CD4-positive, alpha-beta T cell (primary cell): ENCODE measurements at regions not wholly inside any gene's neighbourhood (a gene's known extent, or its start where the extent isn't known, plus 50 kb on each side); places are given as distances from the start of the nearest gene placed in this dataset.

ENCODE experiments used
- ATAC-seq: fragments of 200-7000 bp; cut with Tn5 transposase; one replicate; pipeline ENCODE4 v1.10.0; 2022; ENCODE audit warnings: mild to moderate bottlenecking; ENCODE audit not compliant: poor library complexity
- CTCF ChIA-PET: fragments of 350-600 bp; sonication (Branson Sonifier 250); formaldehyde crosslinking; loops from one replicate; lab custom pipeline; 2021; ENCODE audit warnings: antibody characterized with exemption, inconsistent platforms; lab: Charles Lee
- POLR2A ChIA-PET: fragments of 350-600 bp; sonication (Branson Sonifier 250); formaldehyde crosslinking; loops from one replicate; lab custom pipeline; 2021; ENCODE audit warnings: antibody characterized with exemption, inconsistent platforms; lab: Charles Lee
- DNase-seq, 14 experiments: peaks; one replicate each; pipeline ENCODE4 v3.0.0-alpha.2; 2013 to 2020; ENCODE audit warnings: mixed read lengths in 2 of 14
- H3K27ac ChIP-seq, 2 donors: one replicate each; pipeline versions ENCODE4 v1.5.1 to v1.7.0; 2013; ENCODE audit warnings: low read length in 2 of 2, low read depth in 1 of 2, mild to moderate bottlenecking in 1 of 2
- H3K27me3 ChIP-seq, 2 experiments: 1 replicate in 1 of 2; 2 replicates in 1 of 2; pipeline versions ENCODE4 v1.6.1 to v1.7.0; 2013; ENCODE audit warnings: low read length in 2 of 2, control low read depth in 1 of 2, mild to moderate bottlenecking in 1 of 2, moderate library complexity in 1 of 2; ENCODE audit not compliant: insufficient read depth in 2 of 2, control insufficient read depth in 1 of 2
- H3K36me3 ChIP-seq: one replicate; pipeline ENCODE4 v1.6.1; 2013; ENCODE audit warnings: low read length, control low read depth; ENCODE audit not compliant: insufficient read depth
- H3K4me1 ChIP-seq: one replicate; pipeline ENCODE4 v1.6.1; 2013; ENCODE audit warnings: low read length, control low read depth; ENCODE audit not compliant: insufficient read depth
- H3K4me3 ChIP-seq: one replicate; pipeline ENCODE4 v1.5.1; 2013; ENCODE audit warnings: mild to moderate bottlenecking, low read length, moderate library complexity
- H3K9me3 ChIP-seq, 2 experiments: 1 replicate in 1 of 2; 2 replicates in 1 of 2; pipeline versions ENCODE4 v1.6.1 to v1.7.0; 2013; ENCODE audit warnings: low read length in 2 of 2, mild to moderate bottlenecking in 2 of 2, control low read depth in 1 of 2, moderate library complexity in 1 of 2; ENCODE audit not compliant: control insufficient read depth in 1 of 2, insufficient read depth in 1 of 2
- H3K27ac Mint-ChIP-seq: one replicate; pipeline ENCODE4 v1.8.0; 2020; ENCODE audit warnings: mixed read lengths
- H3K27me3 Mint-ChIP-seq: one replicate; pipeline ENCODE4 v1.8.0; 2021; ENCODE audit warnings: mixed read lengths
- H3K36me3 Mint-ChIP-seq: one replicate; pipeline ENCODE4 v1.8.0; 2021; ENCODE audit warnings: low read depth, mixed read lengths
- H3K4me1 Mint-ChIP-seq: one replicate; pipeline ENCODE4 v1.8.0; 2021; ENCODE audit warnings: low read depth, mixed read lengths
- H3K4me3 Mint-ChIP-seq: one replicate; pipeline ENCODE4 v1.8.0; 2020; ENCODE audit warnings: mild to moderate bottlenecking, mixed read lengths
- H3K9me3 Mint-ChIP-seq: one replicate; pipeline ENCODE4 v1.8.0; 2020; ENCODE audit warnings: mixed read lengths
- CTCF ChIP-seq: fragments of 200-600 bp; IDR thresholded peaks from one replicate; pipeline ENCODE4 v1.8.0; 2022; ENCODE audit warnings: antibody characterized with exemption, mild to moderate bottlenecking
- intact Hi-C, 2 experiments: fragments of 100-400 bp; cut with DNase I in 1 of 2; cut with micrococcal nuclease in 1 of 2; formaldehyde crosslinking; loops; one replicate each; pipeline versions ENCODE4 v1.15.1 to v1.9.0; 2023 to 2025; cut with DNase I, micrococcal nuclease

- Histone ChIP-seq H3K36me3 (no peaks in the 10 kb centered on the region), H3K27me3 (no peaks in the 10 kb centered on the region), H3K9me3 (peaks cover 0 to 10% of the 10 kb centered on the region in 2 experiments), H3K27ac (no peak overlapping the region), H3K4me3 (no peak overlapping the region), H3K4me1 (no peaks in the 10 kb centered on the region)
- Mint-ChIP-seq H3K9me3 (peaks cover 8% of the 10 kb centered on the region), H3K27ac (no peak overlapping the region), H3K36me3 (no peaks in the 10 kb centered on the region), H3K27me3 (no peaks in the 10 kb centered on the region), H3K4me1 (no peaks in the 10 kb centered on the region), H3K4me3 (no peak overlapping the region)
- DNase-seq (no peak), ATAC-seq (no peak)
- intact Hi-C loops: no loop called here
- ChIA-PET POLR2A (no interaction called here), CTCF (no interaction called here)
- no peak for TF ChIP-seq CTCF
Observed at GRCh38 chr13:90615767-90616166, 731.7 kb upstream of the MIR17HG start.

- Mint-ChIP-seq H3K27me3 (no peaks in the 10 kb centered on the region), H3K27ac (no peak overlapping the region)
- DNase-seq: no peak
Observed at GRCh38 chr13:90618133-90618532, 729.4 kb upstream of the MIR17HG start.

GRCh38 chr13:90622541-90622940, 724.9 kb upstream of the MIR17HG start:
- intact Hi-C loops: no loop called here
- ATAC-seq: no peak
- ChIA-PET CTCF (no interaction called here), POLR2A (no interaction called here)
- H3K27ac ChIP-seq: no peak overlapping the region
- H3K4me1 ChIP-seq: no peaks in the 10 kb centered on the region
- DNase-seq: no peak
- no peaks in the 10 kb centered on the region for H3K4me1 Mint-ChIP-seq
- no peak overlapping the region for H3K27ac Mint-ChIP-seq
- H3K4me3 ChIP-seq: no peak overlapping the region
- H3K27me3 Mint-ChIP-seq: no peaks in the 10 kb centered on the region
- no peaks in the 10 kb centered on the region for H3K36me3 Mint-ChIP-seq
- no peaks in the 10 kb centered on the region for H3K9me3 ChIP-seq
- peaks cover 7% of the 10 kb centered on the region for H3K9me3 Mint-ChIP-seq
- H3K36me3 ChIP-seq: no peaks in the 10 kb centered on the region
- H3K27me3 ChIP-seq: no peaks in the 10 kb centered on the region
- no peak for TF ChIP-seq CTCF
- H3K4me3 Mint-ChIP-seq: no peak overlapping the region

More at GRCh38 chr13:90618133-90618532, 729.4 kb upstream of the MIR17HG start:
- peaks cover 6% of the 10 kb centered on the region for H3K9me3 Mint-ChIP-seq
- ATAC-seq: no peak
- no peak for TF ChIP-seq CTCF
- H3K4me3 ChIP-seq: no peak overlapping the region
- intact Hi-C loops: no loop called here
- H3K27ac ChIP-seq: no peak overlapping the region
- no peaks in the 10 kb centered on the region for H3K4me1 ChIP-seq
- no peaks in the 10 kb centered on the region for H3K27me3 ChIP-seq
- no peaks in the 10 kb centered on the region for H3K4me1 Mint-ChIP-seq
- ChIA-PET CTCF (no interaction called here), POLR2A (no interaction called here)
- no peaks in the 10 kb centered on the region for H3K36me3 Mint-ChIP-seq
- no peak overlapping the region for H3K4me3 Mint-ChIP-seq
- peaks cover 0 to 10% of the 10 kb centered on the region in 2 experiments for H3K9me3 ChIP-seq
- H3K36me3 ChIP-seq: no peaks in the 10 kb centered on the region
